ENCODE measurements at regions not wholly inside any gene's neighbourhood (a gene's known extent, or its start where the extent isn't known, plus 50 kb on each side); places are given as distances from the start of the nearest gene placed in this dataset.

- no peak for TF ChIP-seq CTCF (IDR thresholded peaks at IDR 0.05)
- no peak for TF ChIP-seq POLR2A (IDR thresholded peaks at IDR 0.05)
- no peak for TF ChIP-seq EP300 (IDR thresholded peaks at IDR 0.05)
These were observed 599.5 kb downstream of the ARL4A start for GRCh38 chr7:13286916-13287315.

Data from sigmoid colon (tissue), 4 donors.